Colonic mucosa (tissue), 4 donors: ENCODE measurements at regions not wholly inside any gene's neighbourhood (a gene's known extent, or its start where the extent isn't known, plus 50 kb on each side); places are given as distances from the start of the nearest gene placed in this dataset.

Source experiments
- DNase-seq: peaks from one replicate; pipeline ENCODE4 v3.0.0-alpha.2; 2020
- H3K27ac ChIP-seq: fragments of 200-600 bp; one replicate; pipeline ENCODE4 v1.8.0; 2021
- H3K27me3 ChIP-seq: fragments of 200-600 bp; one replicate; pipeline ENCODE4 v1.8.0; 2021
- H3K36me3 ChIP-seq: fragments of 200-600 bp; one replicate; pipeline ENCODE4 v1.8.0; 2021
- H3K4me1 ChIP-seq: fragments of 200-600 bp; one replicate; pipeline ENCODE4 v1.8.0; 2021; ENCODE audit warnings: mild to moderate bottlenecking
- H3K4me3 ChIP-seq: fragments of 200-600 bp; one replicate; pipeline ENCODE4 v1.8.0; 2021
- H3K9ac ChIP-seq, 2 donors: one replicate each; pipeline ENCODE4 v1.7.0; 2013; ENCODE audit warnings: control low read depth in 2 of 2, low read depth in 2 of 2, low read length in 2 of 2
- H3K9me3 ChIP-seq: fragments of 200-600 bp; one replicate; pipeline ENCODE4 v1.8.0; 2021
- CTCF ChIP-seq: fragments of 200-600 bp; IDR thresholded peaks from one replicate; pipeline ENCODE4 v1.8.0; 2022; ENCODE audit warnings: antibody characterized with exemption, mild to moderate bottlenecking
- intact Hi-C: fragments of 100-400 bp; cut with DNase I; formaldehyde crosslinking; loops from one replicate; pipeline ENCODE4 v1.14.1; 2022
- donor health status: healthy.
- donor health status: DM: no; HTN: no; CAD: no.
- donor health status: DM: no; HTN: no; CAD: no.

- Histone ChIP-seq H3K4me1 (no peaks in the 10 kb centered on the region), H3K27ac (no peak overlapping the region), H3K9me3 (no peaks in the 10 kb centered on the region), H3K27me3 (no peaks in the 10 kb centered on the region), H3K36me3 (no peaks in the 10 kb centered on the region), H3K4me3 (no peak overlapping the region), H3K9ac (no peak overlapping the region)
- TF ChIP-seq CTCF: no peak
- DNase-seq: no peak
- intact Hi-C loops: no loop called here
Observed at GRCh38 chr1:194103516-194104246, 917.3 kb upstream of the B3GALT2 start.

GRCh38 chr1:194103101-194103500 lies 916.7 kb upstream of the B3GALT2 start:
- H3K9me3 ChIP-seq: no peaks in the 10 kb centered on the region
- no peaks in the 10 kb centered on the region for H3K36me3 ChIP-seq
- H3K27me3 ChIP-seq: no peaks in the 10 kb centered on the region
- no peak overlapping the region for H3K4me3 ChIP-seq
- intact Hi-C loops: no loop called here
- no peak for DNase-seq
- no peak overlapping the region for H3K27ac ChIP-seq
- H3K9ac ChIP-seq: no peak overlapping the region
- TF ChIP-seq CTCF: no peak
- H3K4me1 ChIP-seq: no peaks in the 10 kb centered on the region

- TF ChIP-seq CTCF: no peak
- no peaks in the 10 kb centered on the region for H3K9me3 ChIP-seq
- no peak for DNase-seq
- H3K4me1 ChIP-seq: no peaks in the 10 kb centered on the region
- H3K9ac ChIP-seq: no peak overlapping the region
- H3K27me3 ChIP-seq: no peaks in the 10 kb centered on the region
- intact Hi-C loops: no loop called here
- no peaks in the 10 kb centered on the region for H3K36me3 ChIP-seq
- H3K27ac ChIP-seq: no peak overlapping the region
- no peak overlapping the region for H3K4me3 ChIP-seq
Observed at GRCh38 chr1:194102607-194103006, 916.2 kb upstream of the B3GALT2 start.

- no peak overlapping the region for H3K4me3 ChIP-seq
- no peak for DNase-seq
- no peaks in the 10 kb centered on the region for H3K27me3 ChIP-seq
- intact Hi-C loops: no loop called here
- TF ChIP-seq CTCF: no peak
- H3K27ac ChIP-seq: no peak overlapping the region
- H3K36me3 ChIP-seq: no peaks in the 10 kb centered on the region
- H3K9ac ChIP-seq: no peak overlapping the region
- no peaks in the 10 kb centered on the region for H3K4me1 ChIP-seq
- H3K9me3 ChIP-seq: no peaks in the 10 kb centered on the region
Observed at GRCh38 chr1:194084755-194085154, 898.3 kb upstream of the B3GALT2 start.

- Histone ChIP-seq H3K9me3 (no peaks in the 10 kb centered on the region), H3K4me1 (no peaks in the 10 kb centered on the region), H3K9ac (no peak overlapping the region), H3K36me3 (no peaks in the 10 kb centered on the region), H3K4me3 (no peak overlapping the region), H3K27ac (no peak overlapping the region), H3K27me3 (no peaks in the 10 kb centered on the region)
- intact Hi-C loops: no loop called here
- DNase-seq: no peak
- no peak for TF ChIP-seq CTCF
Observed at GRCh38 chr1:194081444-194081843, 895.0 kb upstream of the B3GALT2 start.
